ENCODE measurements at regions not wholly inside any gene's neighbourhood (a gene's known extent, or its start where the extent isn't known, plus 50 kb on each side); places are given as distances from the start of the nearest gene placed in this dataset.

DNA sequence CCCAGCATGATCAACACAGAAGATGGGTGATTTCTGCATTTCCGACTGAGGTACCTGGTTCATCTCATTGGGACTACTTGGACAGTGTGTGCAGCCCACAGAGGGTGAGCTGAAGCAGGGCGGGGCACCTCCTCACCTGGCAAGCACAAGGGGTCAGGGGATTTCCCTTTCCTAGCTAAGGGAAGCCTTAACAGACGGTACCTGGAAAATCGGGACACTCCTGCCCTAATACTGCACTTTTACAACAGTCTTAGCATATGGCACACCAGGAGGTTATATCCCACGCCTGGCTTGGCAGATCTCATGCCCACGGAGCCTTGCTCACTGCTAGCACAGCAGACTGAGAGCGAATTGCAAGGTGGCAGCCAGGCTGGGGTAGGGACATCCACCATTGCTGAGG lies 92.9 kb upstream of the GRID2 start:
- H3K27ac ChIP-seq = no peak overlapping the region
- no peak for TF ChIP-seq ZFX (IDR thresholded peaks at IDR 0.05)
- TF ChIP-seq, protein P1, sequence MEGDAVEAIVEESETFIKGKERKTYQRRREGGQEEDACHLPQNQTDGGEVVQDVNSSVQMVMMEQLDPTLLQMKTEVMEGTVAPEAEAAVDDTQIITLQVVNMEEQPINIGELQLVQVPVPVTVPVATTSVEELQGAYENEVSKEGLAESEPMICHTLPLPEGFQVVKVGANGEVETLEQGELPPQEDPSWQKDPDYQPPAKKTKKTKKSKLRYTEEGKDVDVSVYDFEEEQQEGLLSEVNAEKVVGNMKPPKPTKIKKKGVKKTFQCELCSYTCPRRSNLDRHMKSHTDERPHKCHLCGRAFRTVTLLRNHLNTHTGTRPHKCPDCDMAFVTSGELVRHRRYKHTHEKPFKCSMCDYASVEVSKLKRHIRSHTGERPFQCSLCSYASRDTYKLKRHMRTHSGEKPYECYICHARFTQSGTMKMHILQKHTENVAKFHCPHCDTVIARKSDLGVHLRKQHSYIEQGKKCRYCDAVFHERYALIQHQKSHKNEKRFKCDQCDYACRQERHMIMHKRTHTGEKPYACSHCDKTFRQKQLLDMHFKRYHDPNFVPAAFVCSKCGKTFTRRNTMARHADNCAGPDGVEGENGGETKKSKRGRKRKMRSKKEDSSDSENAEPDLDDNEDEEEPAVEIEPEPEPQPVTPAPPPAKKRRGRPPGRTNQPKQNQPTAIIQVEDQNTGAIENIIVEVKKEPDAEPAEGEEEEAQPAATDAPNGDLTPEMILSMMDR (conservative IDR thresholded peaks at IDR 0.05) = no peak

DNA sequence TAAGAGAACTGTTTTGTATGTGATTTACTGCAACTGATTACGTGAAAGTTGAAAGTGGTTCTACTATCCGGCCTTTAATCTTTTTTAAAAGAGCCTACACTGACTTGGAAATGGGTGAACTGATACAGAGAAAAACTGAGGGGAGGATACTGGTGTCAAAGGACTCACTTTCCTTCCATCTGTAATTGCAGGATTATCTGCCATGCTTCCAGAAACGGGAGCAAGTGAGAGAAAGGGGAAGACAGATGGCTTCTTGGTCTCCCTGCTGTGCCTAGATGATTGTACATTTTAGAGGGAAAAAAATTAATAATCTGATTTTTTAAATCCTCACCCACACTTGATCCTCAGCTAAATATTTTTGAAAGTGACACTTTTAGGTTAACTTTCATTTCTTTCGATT lies 88.3 kb upstream of the GRID2 start:
- TF ChIP-seq ZFX (IDR thresholded peaks at IDR 0.05) = no peak
- TF ChIP-seq, protein P1 (conservative IDR thresholded peaks at IDR 0.05) = no peak
- H3K27ac ChIP-seq = no peak overlapping the region

DNA sequence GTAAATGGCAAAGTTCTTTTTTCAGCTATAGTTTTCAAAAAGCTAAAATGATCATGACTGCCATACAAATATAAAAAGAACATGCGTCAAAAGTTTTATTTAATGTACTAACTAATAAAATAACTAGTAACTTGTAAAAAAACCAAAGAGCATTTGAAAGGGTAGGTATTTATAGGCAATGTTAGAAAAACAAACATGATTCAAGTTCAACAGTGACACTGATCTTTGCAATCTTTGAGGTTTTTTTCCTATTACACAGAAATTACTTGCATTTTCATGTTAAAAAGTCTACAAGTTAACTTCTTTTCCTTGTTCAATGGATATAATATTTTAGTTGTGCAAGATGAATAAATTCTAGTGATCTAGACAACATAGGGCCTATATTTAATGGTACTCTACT lies 72.3 kb upstream of the GRID2 start:
- TF ChIP-seq ZFX (IDR thresholded peaks at IDR 0.05) = no peak
- TF ChIP-seq, protein P1 (conservative IDR thresholded peaks at IDR 0.05) = no peak
- no peak overlapping the region for H3K27ac ChIP-seq

DNA sequence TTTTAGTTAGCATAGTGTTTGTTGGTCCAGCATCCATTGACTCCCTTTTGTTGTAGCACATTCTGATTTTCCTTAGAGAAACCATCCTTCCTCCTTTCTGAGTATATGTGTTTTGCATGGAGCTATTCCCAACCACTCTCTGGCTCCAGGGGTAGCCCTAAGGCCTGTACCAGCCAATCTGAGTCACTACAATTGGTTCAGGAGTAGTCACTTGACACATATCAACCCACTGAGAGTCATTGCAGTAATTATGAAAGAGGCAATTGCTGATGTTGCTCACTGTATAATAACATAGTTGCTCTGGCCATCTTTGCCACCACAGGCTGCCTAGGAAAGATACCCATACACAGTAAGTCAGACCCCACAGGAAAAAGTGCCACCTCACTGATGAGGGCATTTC lies 71.2 kb upstream of the GRID2 start:
- no peak overlapping the region for H3K27ac ChIP-seq
- TF ChIP-seq, protein P1 (conservative IDR thresholded peaks at IDR 0.05) = no peak
- TF ChIP-seq ZFX (IDR thresholded peaks at IDR 0.05) = no peak

DNA sequence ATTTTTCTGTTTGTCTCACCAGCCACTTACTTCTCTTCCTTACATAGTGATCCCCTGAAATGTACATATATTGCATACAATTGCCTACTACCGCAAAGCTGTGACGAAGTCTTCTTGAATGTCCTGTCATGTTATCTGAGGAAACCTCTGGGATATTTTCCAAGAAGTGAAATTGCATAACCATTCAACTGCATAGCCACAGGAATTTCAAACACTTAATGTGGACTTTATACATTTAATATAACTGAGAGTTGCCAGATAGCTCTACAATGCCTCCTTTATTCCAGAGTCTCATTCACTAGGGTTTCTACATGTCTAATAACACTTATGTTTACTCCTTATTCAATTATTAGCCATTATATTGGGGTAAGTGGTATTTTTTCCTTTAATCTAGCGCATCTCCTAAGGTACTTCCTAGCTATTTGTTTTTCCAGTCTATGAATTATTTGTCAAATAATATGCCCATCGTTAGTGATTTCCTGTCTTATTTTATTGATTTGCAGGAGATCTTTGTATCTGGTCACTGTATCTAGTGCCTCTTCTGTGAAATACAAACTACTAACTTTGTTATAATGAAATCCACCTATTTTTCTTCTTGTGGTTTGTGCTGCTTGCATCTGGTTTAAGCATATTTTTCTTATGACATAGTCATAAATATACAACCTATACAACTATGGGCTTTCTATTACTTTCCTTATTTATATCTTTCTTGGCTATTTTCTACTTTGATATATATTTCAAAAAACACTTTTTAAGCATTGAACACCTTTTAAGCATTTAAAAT lies 69.2 kb upstream of the GRID2 start:
- no peak overlapping the region for H3K27ac ChIP-seq
- no peak for TF ChIP-seq ZFX (IDR thresholded peaks at IDR 0.05)
- TF ChIP-seq, protein P1 (conservative IDR thresholded peaks at IDR 0.05) = no peak

DNA sequence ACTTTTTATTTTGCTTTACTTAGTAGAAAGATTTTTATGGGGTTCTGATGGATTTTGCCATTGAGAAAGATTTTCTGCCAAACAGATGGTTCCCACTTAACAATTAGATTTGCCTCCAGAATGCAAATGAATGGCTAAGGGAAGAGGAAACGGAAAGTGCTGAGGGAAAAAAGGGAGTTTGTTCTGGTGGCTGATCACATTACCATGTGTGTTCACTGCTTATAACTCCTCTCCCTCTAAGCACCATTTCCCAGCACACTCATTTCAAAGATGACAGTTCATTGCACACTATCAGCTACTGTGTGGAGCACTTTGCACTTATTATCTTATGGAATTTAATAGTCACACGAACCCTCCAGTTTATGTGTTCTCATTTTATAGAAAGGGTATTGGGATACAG lies 68.0 kb upstream of the GRID2 start:
- no peak overlapping the region for H3K27ac ChIP-seq
- TF ChIP-seq, protein P1 (conservative IDR thresholded peaks at IDR 0.05) = no peak
- no peak for TF ChIP-seq ZFX (IDR thresholded peaks at IDR 0.05)

DNA sequence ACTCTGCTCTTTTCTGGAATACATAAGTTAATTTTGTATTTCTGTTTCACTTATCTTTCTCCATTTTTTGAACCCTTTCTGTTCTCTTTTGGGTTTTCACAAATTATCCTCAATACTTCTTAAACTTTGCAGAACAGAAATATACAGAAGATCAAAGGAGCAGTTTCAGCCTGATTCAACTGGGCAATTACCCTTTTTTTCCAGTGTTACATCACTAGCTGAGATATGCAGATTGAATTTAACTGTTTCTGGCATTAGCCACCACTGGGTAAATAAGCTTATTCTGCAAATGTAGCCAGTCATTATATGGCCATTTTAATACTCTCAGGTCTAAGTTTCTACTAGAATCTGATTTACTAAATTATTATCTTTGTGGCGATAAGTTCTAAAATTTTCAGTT lies 66.9 kb upstream of the GRID2 start:
- H3K27ac ChIP-seq = no peak overlapping the region

More for the DNA sequence above, 66.9 kb upstream of the GRID2 start:
- TF ChIP-seq, protein P1 (conservative IDR thresholded peaks at IDR 0.05) = no peak
- no peak for TF ChIP-seq ZFX (IDR thresholded peaks at IDR 0.05)
